ENCODE measurements at regions not wholly inside any gene's neighbourhood (a gene's known extent, or its start where the extent isn't known, plus 50 kb on each side); places are given as distances from the start of the nearest gene placed in this dataset.

GRCh38 chr5:51872144-51872543, 488.9 kb downstream of the ISL1 start:
- no peak overlapping the region for H3K4me3 Mint-ChIP-seq
- Histone ChIP-seq H3K9ac (no peak overlapping the region), H3K27ac (no peak overlapping the region), H3K4me2 (no peak overlapping the region), H3F3A (ENCODE audit: low read depth) (no peaks in the 10 kb centered on the region), H3K36me3 (no peaks in the 10 kb centered on the region), H2AFZ (replicated peaks) (no peak overlapping the region), H3K27me3 (no peaks in the 10 kb centered on the region), H3K79me2 (ENCODE audit: low read depth) (no peaks in the 10 kb centered on the region), H3K4me3 (no peak overlapping the region), H4K20me1 (ENCODE audit: low read depth) (no peaks in the 10 kb centered on the region), H3K4me1 (no peaks in the 10 kb centered on the region), H3K9me3 (ENCODE audit: low read depth) (no peaks in the 10 kb centered on the region)
- peaks cover 10% of the 10 kb centered on the region for H3K9me3 Mint-ChIP-seq
- no peaks in the 10 kb centered on the region for H3K27me3 Mint-ChIP-seq (ENCODE audit: insufficient read depth, low read depth)
- DNase-seq (ENCODE audit: low spot score): no peak
- H3K4me1 Mint-ChIP-seq: no peaks in the 10 kb centered on the region
- no peak overlapping the region for H3K27ac Mint-ChIP-seq
- TF ChIP-seq EZH2 (IDR thresholded peaks at IDR 0.05) (no peak), CTCF (IDR thresholded peaks at IDR 0.05) (no peak), EZH2phosphoT487 (IDR thresholded peaks at IDR 0.05) (no peak)
- peaks cover 3% of the 10 kb centered on the region for H3K36me3 Mint-ChIP-seq

GRCh38 chr5:51881901-51882300, 498.7 kb downstream of the ISL1 start:
- Mint-ChIP-seq H3K9me3 (no peaks in the 10 kb centered on the region), H3K27me3 (ENCODE audit: insufficient read depth, low read depth) (no peaks in the 10 kb centered on the region), H3K4me3 (no peak overlapping the region), H3K36me3 (no peaks in the 10 kb centered on the region), H3K4me1 (peaks cover 22% of the 10 kb centered on the region), H3K27ac (no peak overlapping the region)
- DNase-seq (ENCODE audit: low spot score): peak; percentile 43
- no peak overlapping the region for H2AFZ ChIP-seq (replicated peaks)
- no peaks in the 10 kb centered on the region for H4K20me1 ChIP-seq (ENCODE audit: low read depth)
- H3K9ac ChIP-seq: no peak overlapping the region
- peaks cover 23% of the 10 kb centered on the region for H3K4me1 ChIP-seq
- H3F3A ChIP-seq (ENCODE audit: low read depth): no peaks in the 10 kb centered on the region
- H3K4me3 ChIP-seq: no peak overlapping the region
- peak overlapping the region; percentile 15 for H3K4me2 ChIP-seq
- H3K9me3 ChIP-seq (ENCODE audit: low read depth): no peaks in the 10 kb centered on the region
- H3K36me3 ChIP-seq: no peaks in the 10 kb centered on the region
- TF ChIP-seq CTCF (IDR thresholded peaks at IDR 0.05): no peak
- TF ChIP-seq EZH2 (IDR thresholded peaks at IDR 0.05): no peak
- no peak for TF ChIP-seq EZH2phosphoT487 (IDR thresholded peaks at IDR 0.05)
- H3K79me2 ChIP-seq (ENCODE audit: low read depth): no peaks in the 10 kb centered on the region
- H3K27ac ChIP-seq: no peak overlapping the region
- no peaks in the 10 kb centered on the region for H3K27me3 ChIP-seq

GRCh38 chr5:51882647-51883046, 499.4 kb downstream of the ISL1 start:
- Histone ChIP-seq H3K9me3 (ENCODE audit: low read depth) (no peaks in the 10 kb centered on the region), H2AFZ (replicated peaks) (no peak overlapping the region), H3K4me1 (peaks cover 23% of the 10 kb centered on the region), H3K27ac (no peak overlapping the region), H3K27me3 (no peaks in the 10 kb centered on the region), H3K79me2 (ENCODE audit: low read depth) (no peaks in the 10 kb centered on the region), H3K4me2 (peak overlapping the region; percentile 15), H3F3A (ENCODE audit: low read depth) (no peaks in the 10 kb centered on the region), H3K4me3 (no peak overlapping the region), H3K9ac (no peak overlapping the region), H4K20me1 (ENCODE audit: low read depth) (no peaks in the 10 kb centered on the region), H3K36me3 (no peaks in the 10 kb centered on the region)
- Mint-ChIP-seq H3K27me3 (ENCODE audit: insufficient read depth, low read depth) (no peaks in the 10 kb centered on the region), H3K4me3 (no peak overlapping the region), H3K27ac (no peak overlapping the region), H3K4me1 (peaks cover 22% of the 10 kb centered on the region), H3K36me3 (no peaks in the 10 kb centered on the region), H3K9me3 (no peaks in the 10 kb centered on the region)
- no peak for DNase-seq (ENCODE audit: low spot score)
- TF ChIP-seq EZH2phosphoT487 (IDR thresholded peaks at IDR 0.05) (no peak), EZH2 (IDR thresholded peaks at IDR 0.05) (no peak), CTCF (IDR thresholded peaks at IDR 0.05) (no peak)
